Panc1 (cell line): ENCODE measurements at regions not wholly inside any gene's neighbourhood (a gene's known extent, or its start where the extent isn't known, plus 50 kb on each side); places are given as distances from the start of the nearest gene placed in this dataset.

ENCODE experiments used
- ATAC-seq: fragments of 200-7000 bp; cut with Tn5 transposase; 2 replicates; pipeline ENCODE4 v1.9.1; 2020; ENCODE audit warnings: mild to moderate bottlenecking, moderate library complexity
- BruUV-seq: library from RNA; stranded (reverse); fragments of 400-500 nt; replicated peaks from 2 replicates; lab custom pipeline; 2021; lab: Mats Ljungman, UMichigan
- CTCF ChIA-PET: fragments of 300-600 bp; sonication (Branson Sonifier 250); formaldehyde crosslinking; loops from one replicate; lab custom pipeline; 2022; ENCODE audit warnings: antibody characterized with exemption; lab: Charles Lee
- POLR2A ChIA-PET: fragments of 300-600 bp; sonication (Branson Sonifier 250); formaldehyde crosslinking; loops from one replicate; lab custom pipeline; 2022; ENCODE audit warnings: antibody characterized with exemption; lab: Charles Lee
- DNase-seq: peaks from one replicate; pipeline ENCODE4 v3.0.0-alpha.2; 2010; ENCODE audit warnings: low read depth, low spot score
- H3K27ac ChIP-seq: 2 replicates; pipeline ENCODE4 v1.5.1; 2011; ENCODE audit warnings: mild to moderate bottlenecking, low read length, inconsistent platforms
- H3K27me3 ChIP-seq: fragments of 200-500 bp; sonication (Bioruptor generic); 2 replicates; pipeline ENCODE4 v1.6.0; 2014; ENCODE audit warnings: low read length, inconsistent platforms; ENCODE audit not compliant: control insufficient read depth, insufficient read depth
- H3K36me3 ChIP-seq: fragments of 200-500 bp; sonication (Bioruptor generic); 2 replicates; pipeline ENCODE4 v1.5.1; 2014; ENCODE audit warnings: inconsistent platforms, mild to moderate bottlenecking, low read length, moderate library complexity; ENCODE audit not compliant: control insufficient read depth, insufficient read depth
- H3K4me1 ChIP-seq: 2 replicates; pipeline ENCODE4 v1.5.1; 2011; ENCODE audit warnings: inconsistent platforms, mild to moderate bottlenecking, low read length, moderate library complexity; ENCODE audit not compliant: control insufficient read depth, insufficient read depth
- H3K4me3 ChIP-seq, 2 experiments: 2 replicates each; pipeline ENCODE4 v1.5.1; 2011 to 2012; ENCODE audit warnings: low read depth in 2 of 2, low read length in 2 of 2, mild to moderate bottlenecking in 2 of 2, inconsistent platforms in 1 of 2, moderate library complexity in 1 of 2
- H3K9me3 ChIP-seq: fragments of 200-500 bp; sonication (Bioruptor generic); 2 replicates; pipeline ENCODE4 v1.5.1; 2014; ENCODE audit warnings: low read depth, mild to moderate bottlenecking, inconsistent platforms, low read length, moderate library complexity; ENCODE audit not compliant: control insufficient read depth, insufficient read depth
- CTCF ChIP-seq: fragments of 450-650 bp; IDR thresholded peaks from 2 replicates; pipeline ENCODE4 v1.5.1; 2017; ENCODE audit warnings: mild to moderate bottlenecking
- POLR2AphosphoS5 ChIP-seq: IDR thresholded peaks from 2 replicates; pipeline ENCODE4 v1.6.1; 2012; ENCODE audit warnings: mild to moderate bottlenecking, low read depth, low read length, moderate library complexity
- REST ChIP-seq, 2 experiments: IDR thresholded peaks; 2 replicates each; pipeline ENCODE4 v1.6.1; 2011 to 2012; ENCODE audit warnings: low read depth in 2 of 2, control low read depth in 1 of 2, low read length in 1 of 2, mild to moderate bottlenecking in 1 of 2, moderate library complexity in 1 of 2; ENCODE audit not compliant: insufficient read depth in 1 of 2
- SIN3A ChIP-seq: IDR thresholded peaks from 2 replicates; pipeline ENCODE4 v1.6.1; 2012; ENCODE audit warnings: low read depth, mild to moderate bottlenecking, low read length, moderate library complexity, borderline replicate concordance; ENCODE audit not compliant: insufficient read depth
- TCF7L2 ChIP-seq: IDR thresholded peaks from 2 replicates; pipeline ENCODE4 v1.6.1; 2011; ENCODE audit warnings: mild to moderate bottlenecking, low read depth, low read length, inconsistent platforms
- in situ Hi-C: cut with HindIII; loops from 2 replicates; pipeline ENCODE4 v1.10.0; 2016; ENCODE audit warnings: low sequenced_read_pairs, low pct_unique_long_range_greater_than_20kb
- intact Hi-C: fragments of 100-400 bp; cut with micrococcal nuclease; formaldehyde crosslinking; loops from one replicate; pipeline ENCODE4 v1.10.0; 2022; ENCODE audit not compliant: unreplicated experiment

- ChIA-PET POLR2A (no interaction called here), CTCF (no interaction called here)
- ATAC-seq: no peak
- in situ Hi-C loops (no loop called here), intact Hi-C loops (no loop called here)
- H3K4me1 ChIP-seq: no peaks in the 10 kb centered on the region
- H3K27me3 ChIP-seq: no peaks in the 10 kb centered on the region
- H3K36me3 ChIP-seq: no peaks in the 10 kb centered on the region
- no TSS peak for BruUV-seq
- H3K4me3 ChIP-seq: no peak overlapping the region
- no peak overlapping the region for H3K27ac ChIP-seq
- no peak for DNase-seq
- no peaks in the 10 kb centered on the region for H3K9me3 ChIP-seq
- no peak for TF ChIP-seq POLR2AphosphoS5
- TF ChIP-seq TCF7L2: no peak
- TF ChIP-seq SIN3A: no peak
- TF ChIP-seq REST (IDR thresholded peaks at IDR 0.05; ENCODE audit: insufficient read depth in 1 of 2, low read depth in 2 of 2, low read length in 1 of 2): no peak
- no peak for TF ChIP-seq CTCF
These were observed 216.1 kb upstream of the RAB6C start for GRCh38 chr2:129763190-129763846.

- H3K9me3 ChIP-seq: no peaks in the 10 kb centered on the region
- no peak overlapping the region for H3K4me3 ChIP-seq
- in situ Hi-C loops (no loop called here), intact Hi-C loops (no loop called here)
- TF ChIP-seq TCF7L2 (no peak), POLR2AphosphoS5 (no peak), REST (IDR thresholded peaks at IDR 0.05; ENCODE audit: insufficient read depth in 1 of 2, low read depth in 2 of 2, low read length in 1 of 2) (no peak), SIN3A (no peak), CTCF (no peak)
- DNase-seq: no peak
- H3K4me1 ChIP-seq: no peaks in the 10 kb centered on the region
- POLR2A ChIA-PET: no interaction called here
- no TSS peak for BruUV-seq
- H3K27me3 ChIP-seq: no peaks in the 10 kb centered on the region
- H3K36me3 ChIP-seq: no peaks in the 10 kb centered on the region
- H3K27ac ChIP-seq: no peak overlapping the region
- ATAC-seq: no peak
- CTCF ChIA-PET: no interaction called here
These were observed 215.5 kb upstream of the RAB6C start for GRCh38 chr2:129763966-129764365.
